NCI-H82 treated with DMSO at 0.1 percent for 48 hours (cell line): ENCODE measurements at regions not wholly inside any gene's neighbourhood (a gene's known extent, or its start where the extent isn't known, plus 50 kb on each side); places are given as distances from the start of the nearest gene placed in this dataset.
"Not testable (repeated sequence)": the region's sequence is repeated elsewhere in the genome, so short reads cannot be mapped to it uniquely, and the experiment has no call there.

Experiments
- DNase-seq: peaks from one replicate; lab custom pipeline; 2025; ENCODE audit not compliant: unreplicated experiment; lab: John Stamatoyannopoulos, UW

- no peak for DNase-seq
These were observed 188.8 kb upstream of the ST8SIA4 start for GRCh38 chr5:101091902-101092301.

DNA sequence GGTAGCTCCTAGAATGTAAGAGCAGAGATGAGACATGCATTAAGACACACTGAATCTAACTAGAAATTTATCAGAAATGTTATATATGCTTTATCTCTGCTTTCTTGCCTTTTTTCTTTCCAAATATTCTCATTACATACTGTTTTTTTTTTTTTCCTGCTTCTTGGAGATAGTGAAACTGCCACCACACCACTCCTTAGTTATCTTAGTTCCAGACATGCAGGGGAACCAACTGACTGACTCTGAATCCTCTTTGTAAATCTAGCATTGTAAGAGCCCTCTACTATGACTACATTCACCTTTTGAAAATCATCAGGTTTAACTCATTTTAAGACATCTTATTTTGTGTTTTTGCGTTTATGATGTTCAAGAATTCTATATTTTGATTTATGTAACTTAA is 181.3 kb upstream of the ST8SIA4 start:
- DNase-seq, result no peak

GRCh38 chr5:101080462-101081240 is 177.6 kb upstream of the ST8SIA4 start:
- DNase-seq, result no peak

GRCh38 chr5:101068298-101068697 is 165.2 kb upstream of the ST8SIA4 start:
- DNase-seq, result no peak

- DNase-seq, result no peak
These were observed 164.3 kb upstream of the ST8SIA4 start for GRCh38 chr5:101067429-101067828.

DNA sequence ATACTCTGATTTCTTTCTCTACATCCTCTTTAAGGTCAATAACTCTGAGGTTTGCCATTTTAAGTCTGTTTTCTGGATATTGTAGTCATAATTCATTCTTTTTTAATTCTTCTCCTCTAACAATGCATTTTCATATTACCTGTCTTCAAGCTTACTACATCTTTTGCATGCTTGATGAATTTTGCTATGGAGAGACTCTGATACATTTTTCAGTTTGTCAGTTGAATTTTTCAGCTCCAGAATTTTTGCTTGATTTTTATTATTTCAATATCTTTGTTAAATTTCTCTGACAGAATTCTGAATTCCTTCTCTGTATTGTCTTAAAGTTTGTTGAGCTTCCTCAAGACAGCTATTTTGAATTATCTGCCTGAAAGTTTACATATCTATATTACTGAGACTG is 159.8 kb upstream of the ST8SIA4 start:
- no peak for DNase-seq

GRCh38 chr5:101047181-101047580 is 144.1 kb upstream of the ST8SIA4 start:
- DNase-seq, result no peak

DNA sequence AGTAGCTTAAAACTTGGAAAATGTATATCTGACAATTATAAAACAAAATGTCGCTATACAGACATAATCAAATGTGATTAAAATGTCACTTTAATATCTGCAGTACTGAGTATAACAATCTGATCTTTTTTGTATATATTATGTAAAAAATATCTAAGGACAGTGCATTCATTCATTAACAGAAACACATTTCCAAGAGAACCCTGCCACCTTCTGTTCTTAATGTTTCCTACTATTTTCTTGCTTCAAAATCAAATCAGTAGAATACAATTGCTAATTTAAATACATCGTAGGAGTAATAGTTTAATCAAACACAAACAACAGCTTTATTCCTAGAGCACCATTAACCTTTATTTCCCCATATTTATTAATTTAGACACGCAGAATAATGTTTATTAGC is 142.6 kb upstream of the ST8SIA4 start:
- no peak for DNase-seq

DNA sequence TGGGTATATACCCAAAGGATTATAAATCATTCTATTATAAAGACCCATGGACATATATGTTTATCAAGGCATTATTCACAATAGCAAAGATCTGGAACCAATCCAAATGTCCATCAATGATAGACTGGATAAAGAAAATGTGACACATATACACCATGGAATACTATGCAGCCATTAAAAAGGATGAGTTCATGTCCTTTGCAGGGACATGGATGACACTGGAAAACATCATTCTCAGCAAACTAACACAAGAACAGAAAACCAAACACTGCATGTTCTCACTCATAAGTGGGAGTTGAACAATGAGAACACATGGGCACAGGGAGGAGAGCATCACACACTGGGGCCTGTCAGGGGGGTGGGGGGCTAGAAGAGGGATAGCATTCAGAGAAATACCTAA is 136.9 kb upstream of the ST8SIA4 start:
- not testable (repeated sequence) for DNase-seq

DNA sequence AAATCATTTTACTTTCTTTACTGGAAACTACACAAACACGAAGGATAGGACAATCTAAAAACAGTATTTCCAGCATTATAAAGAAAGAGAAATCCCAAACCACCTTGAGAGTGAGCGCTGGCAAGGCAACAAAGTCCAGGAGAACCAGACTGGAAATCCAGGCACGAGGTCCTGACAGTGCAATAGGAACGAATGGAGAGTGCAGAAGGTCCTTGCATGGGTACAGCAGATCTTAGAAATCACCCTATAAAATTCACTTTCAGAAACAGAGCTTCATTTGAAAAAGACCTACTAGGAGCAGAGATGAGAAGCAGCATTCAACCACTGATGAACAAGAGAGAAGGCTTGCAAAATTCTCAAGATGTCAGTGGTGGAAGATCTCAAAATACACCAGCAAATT is 133.7 kb upstream of the ST8SIA4 start:
- no peak for DNase-seq

DNA sequence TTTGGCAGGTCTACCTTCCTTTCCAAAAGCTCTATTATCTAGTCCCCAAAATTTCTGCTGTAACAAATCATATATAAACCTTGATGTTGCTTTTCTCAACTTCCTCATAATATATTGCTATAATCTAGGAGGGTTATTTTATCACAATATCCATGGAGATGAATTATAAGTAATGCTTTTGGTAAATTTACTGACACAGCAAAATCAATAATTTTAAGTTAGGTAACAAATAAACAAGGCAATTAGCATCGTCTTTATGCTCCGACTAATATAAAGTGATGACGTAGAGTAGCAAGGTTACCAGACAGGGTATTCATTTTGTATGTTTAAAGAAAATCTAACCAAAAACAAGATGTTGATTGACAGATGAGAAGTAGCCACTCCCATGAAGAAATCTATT is 132.3 kb upstream of the ST8SIA4 start:
- no peak for DNase-seq

DNA sequence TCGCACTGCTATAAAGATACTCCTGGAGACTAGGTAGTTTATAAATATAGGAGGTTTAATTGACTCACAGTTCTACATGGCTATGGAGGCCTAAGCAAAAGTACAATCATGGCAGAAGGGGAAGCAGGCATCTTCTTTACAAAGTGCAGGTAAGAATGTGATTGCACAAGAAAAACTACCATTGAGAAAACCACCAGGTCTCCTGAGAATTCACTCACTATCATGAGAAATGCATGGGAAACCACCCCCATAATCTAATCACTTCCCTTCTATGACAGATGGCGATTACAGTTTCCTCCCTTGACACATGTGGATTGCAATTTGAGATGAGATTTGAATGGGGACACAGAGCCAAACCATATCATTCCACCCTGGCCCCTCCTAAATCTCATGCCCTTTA is 121.2 kb upstream of the ST8SIA4 start:
- no peak for DNase-seq

DNA sequence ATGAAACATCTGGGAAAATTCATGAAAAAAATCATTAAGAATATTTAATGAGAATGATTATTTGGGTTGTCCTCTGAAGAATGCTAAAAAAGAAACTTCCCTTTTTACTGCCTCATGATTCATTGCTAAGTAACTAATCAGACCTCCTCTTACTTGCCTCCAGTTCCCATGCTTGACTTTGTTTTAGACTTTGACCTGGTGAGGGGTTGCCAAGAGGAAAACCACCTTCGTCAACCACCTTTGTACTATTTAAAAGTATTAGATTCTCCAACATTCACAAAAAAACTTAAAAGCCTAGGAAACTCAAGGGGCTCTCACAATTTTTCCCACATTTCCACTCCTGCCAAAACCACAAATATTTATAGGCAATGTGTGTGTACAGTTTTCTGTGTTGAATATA is 115.2 kb upstream of the ST8SIA4 start:
- no peak for DNase-seq

DNA sequence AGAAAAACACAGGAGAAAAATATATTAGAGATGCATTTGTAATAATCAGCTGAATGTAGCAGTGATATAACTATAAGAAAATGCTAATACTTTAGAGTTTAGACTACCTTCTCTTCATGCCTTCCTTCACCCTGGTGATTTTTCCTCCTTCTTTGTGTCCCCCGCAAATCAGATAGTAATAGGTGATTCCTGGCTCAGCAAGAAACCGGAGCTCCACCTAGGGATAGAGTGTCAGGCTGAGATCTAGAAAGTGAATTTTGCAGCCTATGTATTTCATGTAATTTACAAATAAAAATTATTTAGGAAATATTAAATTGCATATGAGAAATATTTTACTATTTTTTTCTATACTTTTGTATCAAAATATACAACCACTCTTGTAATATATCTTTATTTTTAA is 109.8 kb upstream of the ST8SIA4 start:
- no peak for DNase-seq

DNA sequence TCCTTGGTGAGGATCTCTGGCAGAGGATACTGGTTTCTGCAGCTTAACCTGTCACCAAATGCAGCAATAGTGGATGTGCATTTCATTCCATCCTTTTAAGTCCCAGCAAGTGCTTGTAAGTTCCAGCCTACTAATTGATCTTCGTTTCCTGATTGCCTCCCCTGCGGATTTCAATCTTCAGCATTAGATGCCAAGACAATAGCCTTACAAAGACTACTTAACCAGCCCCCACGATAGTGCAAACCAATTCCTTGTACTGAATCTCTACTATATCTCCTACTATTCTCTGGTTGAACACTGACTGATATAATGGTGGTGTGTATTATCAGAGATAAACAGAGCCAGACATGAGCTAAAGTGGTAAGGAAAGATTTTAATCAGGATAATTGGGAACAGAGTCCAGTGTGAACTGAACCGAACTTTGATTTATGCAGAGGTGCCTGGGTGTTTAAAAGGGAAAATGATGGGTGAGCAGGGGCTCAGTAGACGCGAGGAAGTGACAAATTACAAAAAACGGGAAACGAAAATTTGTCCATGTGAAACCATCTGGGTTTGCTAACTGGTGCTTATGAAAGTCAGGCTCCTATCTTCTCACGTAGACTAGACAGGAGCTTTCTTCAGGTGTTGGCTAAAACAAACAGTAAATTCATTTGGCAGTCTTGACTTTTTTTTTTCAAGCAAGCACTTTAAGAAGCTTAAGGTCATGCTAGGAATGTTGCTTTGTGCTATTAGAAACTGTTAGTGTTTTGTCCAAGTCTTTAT is 106.9 kb upstream of the ST8SIA4 start:
- no peak for DNase-seq

GRCh38 chr5:100992354-100992753 is 89.3 kb upstream of the ST8SIA4 start:
- no peak for DNase-seq

DNA sequence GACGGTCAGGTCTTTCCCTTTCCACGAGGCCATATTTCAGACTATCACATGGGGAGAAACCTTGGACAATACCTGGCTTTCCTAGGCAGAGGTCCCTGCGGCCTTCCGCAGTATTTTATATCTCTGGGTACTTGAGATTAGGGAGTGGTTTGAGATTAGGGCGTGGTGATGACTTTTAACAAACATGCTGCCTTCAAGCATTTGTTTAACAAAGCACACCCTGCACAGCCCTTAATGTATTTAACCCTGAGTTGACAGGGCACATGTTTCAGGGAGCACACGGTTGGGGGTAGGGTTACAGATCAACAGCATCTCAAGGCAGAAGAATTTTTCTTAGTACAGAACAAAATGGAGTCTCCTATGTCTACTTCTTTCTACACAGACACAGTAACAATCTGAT is 80.5 kb upstream of the ST8SIA4 start:
- DNase-seq, result not testable (repeated sequence)

DNA sequence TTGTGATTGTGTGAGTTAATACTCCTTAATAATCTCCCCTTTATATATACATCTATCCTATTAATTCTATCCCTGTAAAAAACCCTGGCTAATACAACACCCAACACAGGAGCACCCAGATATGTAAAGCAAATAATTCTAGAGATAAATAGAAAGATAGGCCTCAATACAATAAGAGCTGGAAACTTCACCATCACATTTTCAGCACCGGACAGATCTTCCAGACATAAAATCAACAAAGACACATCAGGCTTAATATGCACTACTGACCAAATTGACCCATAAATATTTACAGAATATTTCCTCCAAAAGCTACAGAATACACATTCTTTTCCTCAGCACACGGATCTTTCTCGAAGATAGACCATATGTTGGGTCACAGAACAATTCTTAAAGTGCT is 71.0 kb upstream of the ST8SIA4 start:
- DNase-seq, result no peak

GRCh38 chr5:100970646-100971255 is 67.7 kb upstream of the ST8SIA4 start:
- peak; percentile 4 for DNase-seq

DNA sequence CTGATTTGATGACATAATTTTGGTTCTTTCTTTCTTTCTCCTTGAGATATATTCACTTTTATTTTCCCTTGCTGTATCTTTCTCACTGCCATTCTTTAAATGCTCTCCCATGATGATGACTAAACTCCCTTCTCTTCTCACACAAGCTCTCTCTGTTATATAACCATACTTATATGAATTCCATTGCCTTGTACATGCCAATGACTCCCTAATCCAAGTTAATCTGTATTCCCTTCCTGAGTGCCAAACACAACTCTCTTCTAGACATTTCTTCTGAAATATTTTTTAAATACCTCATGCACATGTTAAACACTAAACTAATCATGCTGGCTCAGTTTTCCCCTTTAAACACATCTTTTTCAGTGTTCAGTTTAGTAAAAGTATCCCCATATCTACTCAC is 62.2 kb upstream of the ST8SIA4 start:
- no peak for DNase-seq
